ENCODE measurements at regions not wholly inside any gene's neighbourhood (a gene's known extent, or its start where the extent isn't known, plus 50 kb on each side); places are given as distances from the start of the nearest gene placed in this dataset.

GRCh38 chr15:97836003-97836402, 124.5 kb upstream of the ARRDC4 start:
- intact Hi-C loops (cut with DNase I): no loop called here
- no peaks in the 10 kb centered on the region for H3K27me3 ChIP-seq (replicated peaks; ENCODE audit: insufficient read depth)
- no peak overlapping the region for H3K4me3 ChIP-seq
- no peak overlapping the region for H3K27ac ChIP-seq
- H3K9me3 ChIP-seq: no peaks in the 10 kb centered on the region
- DNase-seq (ENCODE audit: low spot score): no peak
- no peaks in the 10 kb centered on the region for H3K4me1 ChIP-seq (replicated peaks)
- TF ChIP-seq POLR2AphosphoS5 (IDR thresholded peaks at IDR 0.05) (no peak), POLR2A (IDR thresholded peaks at IDR 0.05) (no peak), CTCF (IDR thresholded peaks at IDR 0.05) (no peak)
- WGBS: 58% methylated on average over 4 of the region's 4 CpGs
- no peaks in the 10 kb centered on the region for H3K36me3 ChIP-seq

GRCh38 chr15:97837896-97838295, 122.6 kb upstream of the ARRDC4 start:
- H3K9me3 ChIP-seq: no peaks in the 10 kb centered on the region
- H3K27ac ChIP-seq: no peak overlapping the region
- no peaks in the 10 kb centered on the region for H3K4me1 ChIP-seq (replicated peaks)
- TF ChIP-seq CTCF (IDR thresholded peaks at IDR 0.05) (no peak), POLR2AphosphoS5 (IDR thresholded peaks at IDR 0.05) (no peak), POLR2A (IDR thresholded peaks at IDR 0.05) (no peak)
- H3K4me3 ChIP-seq: no peak overlapping the region
- intact Hi-C loops (cut with DNase I): no loop called here
- DNase-seq (ENCODE audit: low spot score): no peak
- no peaks in the 10 kb centered on the region for H3K36me3 ChIP-seq
- WGBS: 72% methylated on average over 5 of the region's 5 CpGs
- H3K27me3 ChIP-seq (replicated peaks; ENCODE audit: insufficient read depth): no peaks in the 10 kb centered on the region

GRCh38 chr15:97838606-97839210, 121.8 kb upstream of the ARRDC4 start:
- Histone ChIP-seq H3K9me3 (no peaks in the 10 kb centered on the region), H3K4me3 (no peak overlapping the region), H3K4me1 (replicated peaks) (no peaks in the 10 kb centered on the region), H3K36me3 (no peaks in the 10 kb centered on the region), H3K27me3 (replicated peaks; ENCODE audit: insufficient read depth) (no peaks in the 10 kb centered on the region), H3K27ac (no peak overlapping the region)
- 85% methylated on average over 16 of the region's 16 CpGs for WGBS
- no peak for DNase-seq (ENCODE audit: low spot score)
- TF ChIP-seq CTCF (IDR thresholded peaks at IDR 0.05): no peak
- no peak for TF ChIP-seq POLR2A (IDR thresholded peaks at IDR 0.05)
- TF ChIP-seq POLR2AphosphoS5 (IDR thresholded peaks at IDR 0.05): no peak
- intact Hi-C loops (cut with DNase I): no loop called here

- WGBS: 90% methylated on average over 2 of the region's 2 CpGs
- Histone ChIP-seq H3K4me1 (replicated peaks) (no peaks in the 10 kb centered on the region), H3K9me3 (no peaks in the 10 kb centered on the region), H3K27me3 (replicated peaks; ENCODE audit: insufficient read depth) (no peaks in the 10 kb centered on the region), H3K4me3 (no peak overlapping the region), H3K27ac (no peak overlapping the region), H3K36me3 (no peaks in the 10 kb centered on the region)
- DNase-seq (ENCODE audit: low spot score): no peak
- intact Hi-C loops (cut with DNase I): no loop called here
- TF ChIP-seq POLR2AphosphoS5 (IDR thresholded peaks at IDR 0.05) (no peak), CTCF (IDR thresholded peaks at IDR 0.05) (no peak), POLR2A (IDR thresholded peaks at IDR 0.05) (no peak)
Observed at GRCh38 chr15:97840501-97840900, 120.0 kb upstream of the ARRDC4 start.

- H3K4me1 ChIP-seq (replicated peaks): no peaks in the 10 kb centered on the region
- TF ChIP-seq CTCF (IDR thresholded peaks at IDR 0.05) (no peak), POLR2A (IDR thresholded peaks at IDR 0.05) (no peak), POLR2AphosphoS5 (IDR thresholded peaks at IDR 0.05) (no peak)
- H3K4me3 ChIP-seq: no peak overlapping the region
- no peak for DNase-seq (ENCODE audit: low spot score)
- H3K27me3 ChIP-seq (replicated peaks; ENCODE audit: insufficient read depth): no peaks in the 10 kb centered on the region
- H3K27ac ChIP-seq: no peak overlapping the region
- 88% methylated on average over 3 of the region's 3 CpGs for WGBS
- no peaks in the 10 kb centered on the region for H3K36me3 ChIP-seq
- no peaks in the 10 kb centered on the region for H3K9me3 ChIP-seq
- intact Hi-C loops (cut with DNase I): no loop called here
Observed at GRCh38 chr15:97841558-97841957, 118.9 kb upstream of the ARRDC4 start.

All from prostate gland (tissue), 2 donors.